DOHH2 (cell line): ENCODE measurements at regions not wholly inside any gene's neighbourhood (a gene's known extent, or its start where the extent isn't known, plus 50 kb on each side); places are given as distances from the start of the nearest gene placed in this dataset.

Experiments used
- H3F3A ChIP-seq: fragments of 200-600 bp; sonication (generic), shearing (Covaris generic); 2 replicates; pipeline ENCODE4 v1.6.0; 2016; ENCODE audit warnings: antibody characterized with exemption, mild to moderate bottlenecking; ENCODE audit not compliant: control insufficient read depth, insufficient read depth
- H3K27ac ChIP-seq: fragments of 200-600 bp; sonication (generic); 2 replicates; pipeline ENCODE4 v1.5.1; 2014; ENCODE audit warnings: low read depth, mild to moderate bottlenecking, low read length, moderate library complexity
- H3K27me3 ChIP-seq: fragments of 200-600 bp; sonication (generic); 2 replicates; pipeline ENCODE4 v1.6.1; 2014; ENCODE audit warnings: mild to moderate bottlenecking, low read length, mixed read lengths; ENCODE audit not compliant: control insufficient read depth
- H3K36me3 ChIP-seq: fragments of 200-600 bp; sonication (generic); 2 replicates; pipeline ENCODE4 v1.6.1; 2014; ENCODE audit warnings: mild to moderate bottlenecking, low read length, moderate library complexity, mixed read lengths; ENCODE audit not compliant: control insufficient read depth
- H3K4me1 ChIP-seq: fragments of 200-600 bp; sonication (generic); 2 replicates; pipeline ENCODE4 v1.6.1; 2014; ENCODE audit warnings: mild to moderate bottlenecking, low read length, mixed read lengths; ENCODE audit not compliant: control insufficient read depth
- H3K4me2 ChIP-seq: fragments of 200-600 bp; sonication (generic); 2 replicates; pipeline ENCODE4 v1.6.0; 2014; ENCODE audit warnings: mild to moderate bottlenecking, low read length, moderate library complexity
- H3K4me3 ChIP-seq: fragments of 200-600 bp; sonication (generic); 2 replicates; pipeline ENCODE4 v1.5.1; 2014; ENCODE audit warnings: mild to moderate bottlenecking, low read length, mixed read lengths
- H3K79me2 ChIP-seq: fragments of 200-600 bp; sonication (generic); 2 replicates; pipeline ENCODE4 v1.6.1; 2014; ENCODE audit warnings: mild to moderate bottlenecking, low read length, mixed read lengths; ENCODE audit not compliant: control insufficient read depth
- H3K9me2 ChIP-seq: fragments of 200-600 bp; sonication (generic); replicated peaks from 2 replicates; pipeline ENCODE4 v1.6.1; 2014; ENCODE audit warnings: mild to moderate bottlenecking, low read length, mixed read lengths; ENCODE audit not compliant: control insufficient read depth
- H3K9me3 ChIP-seq: fragments of 200-600 bp; sonication (generic); 2 replicates; pipeline ENCODE4 v1.6.1; 2014; ENCODE audit warnings: antibody characterized with exemption, low read length, mixed read lengths; ENCODE audit not compliant: control insufficient read depth, insufficient read depth
- H4K20me1 ChIP-seq: fragments of 200-600 bp; sonication (generic); 2 replicates; pipeline ENCODE4 v1.6.0; 2014; ENCODE audit warnings: low read depth, mild to moderate bottlenecking, antibody characterized with exemption, low read length, moderate library complexity; ENCODE audit not compliant: control insufficient read depth, insufficient read depth
- CTCF ChIP-seq: fragments of 200-600 bp; sonication (generic); IDR thresholded peaks from one replicate; pipeline ENCODE4 v1.5.1; 2014; ENCODE audit warnings: antibody characterized with exemption, mild to moderate bottlenecking, low read depth, low read length; ENCODE audit not compliant: poor library complexity, severe bottlenecking
- EZH2phosphoT487 ChIP-seq: fragments of 200-600 bp; sonication (generic); IDR thresholded peaks from 2 replicates; pipeline ENCODE4 v1.6.1; 2017; ENCODE audit warnings: borderline replicate concordance, mild to moderate bottlenecking, antibody characterized with exemption, low read length, moderate library complexity, mixed read lengths

GRCh38 chr6:138559143-138559542 is 59.8 kb upstream of the NHSL1 start:
- Histone ChIP-seq H4K20me1 (no peaks in the 10 kb centered on the region), H3K4me2 (no peak overlapping the region), H3K9me2 (no peaks in the 10 kb centered on the region), H3F3A (no peaks in the 10 kb centered on the region), H3K27me3 (peaks cover 6% of the 10 kb centered on the region), H3K9me3 (no peaks in the 10 kb centered on the region), H3K4me1 (no peaks in the 10 kb centered on the region), H3K36me3 (no peaks in the 10 kb centered on the region), H3K27ac (no peak overlapping the region), H3K79me2 (no peaks in the 10 kb centered on the region), H3K4me3 (no peak overlapping the region)
- TF ChIP-seq CTCF: no peak
- TF ChIP-seq EZH2phosphoT487: no peak

- no peaks in the 10 kb centered on the region for H3F3A ChIP-seq
- H4K20me1 ChIP-seq: no peaks in the 10 kb centered on the region
- no peak overlapping the region for H3K27ac ChIP-seq
- H3K9me2 ChIP-seq: no peaks in the 10 kb centered on the region
- no peaks in the 10 kb centered on the region for H3K36me3 ChIP-seq
- no peaks in the 10 kb centered on the region for H3K9me3 ChIP-seq
- H3K4me1 ChIP-seq: no peaks in the 10 kb centered on the region
- peaks cover 6% of the 10 kb centered on the region for H3K27me3 ChIP-seq
- H3K4me3 ChIP-seq: no peak overlapping the region
- TF ChIP-seq CTCF (no peak), EZH2phosphoT487 (no peak)
- no peak overlapping the region for H3K4me2 ChIP-seq
- no peaks in the 10 kb centered on the region for H3K79me2 ChIP-seq
Measured at GRCh38 chr6:138560130-138560860, 61.0 kb upstream of the NHSL1 start.

DNA sequence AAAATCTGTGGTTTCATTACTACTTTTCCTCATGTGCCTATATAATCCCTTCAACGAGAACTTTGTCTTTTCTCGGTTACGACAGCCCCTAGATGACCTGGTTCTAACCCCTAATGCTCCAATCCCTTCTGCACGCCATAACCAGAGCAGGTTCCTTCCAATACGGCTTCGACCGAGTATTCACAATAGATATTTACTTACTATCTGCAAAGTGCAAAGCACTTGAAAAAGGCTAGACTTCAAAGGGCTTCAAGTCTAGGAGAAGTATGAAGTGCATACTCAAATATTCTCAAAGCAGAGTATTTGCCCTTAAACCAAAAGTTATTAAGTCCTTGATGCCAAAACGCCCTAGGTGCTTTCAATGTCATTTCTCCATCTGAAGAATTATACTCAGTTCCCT is 63.4 kb upstream of the NHSL1 start:
- Histone ChIP-seq H3K79me2 (no peaks in the 10 kb centered on the region), H3F3A (no peaks in the 10 kb centered on the region), H3K9me3 (no peaks in the 10 kb centered on the region), H4K20me1 (no peaks in the 10 kb centered on the region), H3K9me2 (no peaks in the 10 kb centered on the region), H3K27me3 (no peaks in the 10 kb centered on the region), H3K4me3 (no peak overlapping the region), H3K36me3 (no peaks in the 10 kb centered on the region), H3K4me1 (no peaks in the 10 kb centered on the region), H3K4me2 (no peak overlapping the region), H3K27ac (no peak overlapping the region)
- no peak for TF ChIP-seq CTCF
- TF ChIP-seq EZH2phosphoT487: no peak
